Prostate gland (tissue), 2 donors: ENCODE measurements at regions not wholly inside any gene's neighbourhood (a gene's known extent, or its start where the extent isn't known, plus 50 kb on each side); places are given as distances from the start of the nearest gene placed in this dataset.

ENCODE experiments used
- POLR2A ChIP-seq: fragments of 450-650 bp; IDR thresholded peaks from one replicate; pipeline ENCODE4 v1.6.1; 2016; ENCODE audit warnings: antibody characterized with exemption, mild to moderate bottlenecking
- TF ChIP-seq, protein P1 (sequence below), 4 experiments: fragments of 200-600 bp in 2 of 4; fragments of 450-650 bp in 2 of 4; sonication (generic) in 2 of 4; IDR thresholded peaks; 1 replicate in 3 of 4; 2 replicates in 1 of 4; pipeline ENCODE4 v1.5.1; 2016 to 2019; ENCODE audit warnings: antibody characterized with exemption in 4 of 4, mild to moderate bottlenecking in 2 of 4, moderate library complexity in 2 of 4

GRCh38 chr17:33682599-33682998 lies 389.5 kb upstream of the ASIC2 start:
- TF ChIP-seq, protein P1, sequence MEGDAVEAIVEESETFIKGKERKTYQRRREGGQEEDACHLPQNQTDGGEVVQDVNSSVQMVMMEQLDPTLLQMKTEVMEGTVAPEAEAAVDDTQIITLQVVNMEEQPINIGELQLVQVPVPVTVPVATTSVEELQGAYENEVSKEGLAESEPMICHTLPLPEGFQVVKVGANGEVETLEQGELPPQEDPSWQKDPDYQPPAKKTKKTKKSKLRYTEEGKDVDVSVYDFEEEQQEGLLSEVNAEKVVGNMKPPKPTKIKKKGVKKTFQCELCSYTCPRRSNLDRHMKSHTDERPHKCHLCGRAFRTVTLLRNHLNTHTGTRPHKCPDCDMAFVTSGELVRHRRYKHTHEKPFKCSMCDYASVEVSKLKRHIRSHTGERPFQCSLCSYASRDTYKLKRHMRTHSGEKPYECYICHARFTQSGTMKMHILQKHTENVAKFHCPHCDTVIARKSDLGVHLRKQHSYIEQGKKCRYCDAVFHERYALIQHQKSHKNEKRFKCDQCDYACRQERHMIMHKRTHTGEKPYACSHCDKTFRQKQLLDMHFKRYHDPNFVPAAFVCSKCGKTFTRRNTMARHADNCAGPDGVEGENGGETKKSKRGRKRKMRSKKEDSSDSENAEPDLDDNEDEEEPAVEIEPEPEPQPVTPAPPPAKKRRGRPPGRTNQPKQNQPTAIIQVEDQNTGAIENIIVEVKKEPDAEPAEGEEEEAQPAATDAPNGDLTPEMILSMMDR (IDR thresholded peaks at IDR 0.05) = no peak
- TF ChIP-seq POLR2A = no peak
